GM18951 (cell line): ENCODE measurements at regions not wholly inside any gene's neighbourhood (a gene's known extent, or its start where the extent isn't known, plus 50 kb on each side); places are given as distances from the start of the nearest gene placed in this dataset.
"Not testable (repeated sequence)": the region's sequence is repeated elsewhere in the genome, so short reads cannot be mapped to it uniquely, and the experiment has no call there.

ENCODE experiments used
- POLR2A ChIP-seq: IDR thresholded peaks from 4 replicates; pipeline ENCODE4 v1.6.1; 2011; ENCODE audit warnings: mild to moderate bottlenecking; ENCODE audit not compliant: insufficient read length, insufficient read depth; ENCODE audit errors: extremely low read depth
- in situ Hi-C: fragments of 300-500 bp; cut with MboI; formaldehyde crosslinking; loops from one replicate; pipeline ENCODE4 v1.12.0; 2022; ENCODE audit warnings: low sequenced_read_pairs, mixed read lengths, inconsistent platforms; ENCODE audit not compliant: unreplicated experiment

- in situ Hi-C loops = no loop called here
- TF ChIP-seq POLR2A = no peak
Measured at GRCh38 chr17:72191921-72192799, 71.3 kb downstream of the SOX9 start.

- in situ Hi-C loops = no loop called here
- TF ChIP-seq POLR2A = no peak
Measured at GRCh38 chr17:72192800-72193192, 72.0 kb downstream of the SOX9 start.

GRCh38 chr17:72193391-72194106 lies 72.7 kb downstream of the SOX9 start:
- TF ChIP-seq POLR2A = no peak
- in situ Hi-C loops = no loop called here

- in situ Hi-C loops = not testable (repeated sequence)
Measured at GRCh38 chr17:72194107-72194440, 73.3 kb downstream of the SOX9 start.

- no peak for TF ChIP-seq POLR2A
- in situ Hi-C loops = no loop called here
Measured at GRCh38 chr17:72199256-72199655, 78.4 kb downstream of the SOX9 start.

GRCh38 chr17:72204742-72205141 lies 83.9 kb downstream of the SOX9 start:
- in situ Hi-C loops = no loop called here
- no peak for TF ChIP-seq POLR2A

- in situ Hi-C loops = no loop called here
- TF ChIP-seq POLR2A = no peak
Measured at GRCh38 chr17:72205357-72205756, 84.5 kb downstream of the SOX9 start.

GRCh38 chr17:72205822-72206221 lies 85.0 kb downstream of the SOX9 start:
- no peak for TF ChIP-seq POLR2A
- in situ Hi-C loops = no loop called here

- in situ Hi-C loops = no loop called here
- no peak for TF ChIP-seq POLR2A
Measured at GRCh38 chr17:72206376-72206775, 85.6 kb downstream of the SOX9 start.

GRCh38 chr17:72208832-72209231 lies 88.0 kb downstream of the SOX9 start:
- no peak for TF ChIP-seq POLR2A

GRCh38 chr17:72212041-72212440 lies 91.2 kb downstream of the SOX9 start:
- in situ Hi-C loops = no loop called here
- no peak for TF ChIP-seq POLR2A

More at GRCh38 chr17:72208832-72209231, 88.0 kb downstream of the SOX9 start:
- in situ Hi-C loops = no loop called here

- in situ Hi-C loops = no loop called here
- TF ChIP-seq POLR2A = no peak
Measured at GRCh38 chr17:72215490-72215889, 94.7 kb downstream of the SOX9 start.

GRCh38 chr17:72215928-72216327 lies 95.1 kb downstream of the SOX9 start:
- no peak for TF ChIP-seq POLR2A
- in situ Hi-C loops = no loop called here
